Nephron (organoid): ENCODE measurements at regions not wholly inside any gene's neighbourhood (a gene's known extent, or its start where the extent isn't known, plus 50 kb on each side); places are given as distances from the start of the nearest gene placed in this dataset.

ENCODE experiments used
- H3K27ac Mint-ChIP-seq, 3 experiments: 2 replicates each; pipeline ENCODE4 v1.8.0; 2020; ENCODE audit warnings: mixed read lengths in 3 of 3, mild to moderate bottlenecking in 2 of 3, moderate library complexity in 1 of 3
- H3K27me3 Mint-ChIP-seq: 2 replicates; pipeline ENCODE4 v1.8.0; 2021; ENCODE audit warnings: low read depth, mild to moderate bottlenecking, moderate library complexity, mixed read lengths
- H3K36me3 Mint-ChIP-seq: 2 replicates; pipeline ENCODE4 v1.8.0; 2020; ENCODE audit warnings: low read depth, mixed read lengths
- H3K4me1 Mint-ChIP-seq: 2 replicates; pipeline ENCODE4 v1.8.0; 2020; ENCODE audit warnings: mixed read lengths
- H3K4me3 Mint-ChIP-seq, 3 experiments: 2 replicates each; pipeline ENCODE4 v1.8.0; 2020; ENCODE audit warnings: mild to moderate bottlenecking in 3 of 3, mixed read lengths in 3 of 3, moderate library complexity in 2 of 3
- H3K9me3 Mint-ChIP-seq: 2 replicates; pipeline ENCODE4 v1.8.0; 2020; ENCODE audit warnings: mixed read lengths
- TF ChIP-seq, protein P1 (sequence below), 3 experiments: fragments of 200-600 bp; sonication (generic); IDR thresholded peaks; one replicate each; pipeline ENCODE4 v1.5.0; 2021; ENCODE audit warnings: antibody characterized with exemption in 3 of 3; ENCODE audit not compliant: unreplicated experiment in 3 of 3

DNA sequence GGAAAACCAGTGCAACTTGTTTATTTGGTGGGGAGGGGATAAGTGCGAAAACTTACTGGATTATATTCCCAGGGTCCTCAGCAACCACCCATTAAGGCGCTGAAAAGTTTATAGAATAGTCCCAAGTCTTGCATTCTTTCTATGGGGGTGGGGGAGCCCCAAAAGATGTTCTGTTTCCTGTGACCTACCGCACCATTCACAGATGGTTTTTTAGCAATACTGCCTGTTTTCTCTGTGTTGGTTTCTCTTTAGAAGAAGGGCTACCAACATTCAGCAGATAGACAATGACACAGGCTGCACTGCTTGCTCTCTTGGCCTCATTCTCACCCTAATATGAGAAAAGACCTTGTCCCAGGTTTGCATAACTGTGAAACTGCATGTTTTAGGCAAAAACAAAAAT, 86.5 kb downstream of the FAM76B start:
- H3K36me3 Mint-ChIP-seq = no peaks in the 10 kb centered on the region
- peaks cover 32% of the 10 kb centered on the region for H3K4me1 Mint-ChIP-seq
- H3K27ac Mint-ChIP-seq = no peak overlapping the region
- TF ChIP-seq, protein P1, sequence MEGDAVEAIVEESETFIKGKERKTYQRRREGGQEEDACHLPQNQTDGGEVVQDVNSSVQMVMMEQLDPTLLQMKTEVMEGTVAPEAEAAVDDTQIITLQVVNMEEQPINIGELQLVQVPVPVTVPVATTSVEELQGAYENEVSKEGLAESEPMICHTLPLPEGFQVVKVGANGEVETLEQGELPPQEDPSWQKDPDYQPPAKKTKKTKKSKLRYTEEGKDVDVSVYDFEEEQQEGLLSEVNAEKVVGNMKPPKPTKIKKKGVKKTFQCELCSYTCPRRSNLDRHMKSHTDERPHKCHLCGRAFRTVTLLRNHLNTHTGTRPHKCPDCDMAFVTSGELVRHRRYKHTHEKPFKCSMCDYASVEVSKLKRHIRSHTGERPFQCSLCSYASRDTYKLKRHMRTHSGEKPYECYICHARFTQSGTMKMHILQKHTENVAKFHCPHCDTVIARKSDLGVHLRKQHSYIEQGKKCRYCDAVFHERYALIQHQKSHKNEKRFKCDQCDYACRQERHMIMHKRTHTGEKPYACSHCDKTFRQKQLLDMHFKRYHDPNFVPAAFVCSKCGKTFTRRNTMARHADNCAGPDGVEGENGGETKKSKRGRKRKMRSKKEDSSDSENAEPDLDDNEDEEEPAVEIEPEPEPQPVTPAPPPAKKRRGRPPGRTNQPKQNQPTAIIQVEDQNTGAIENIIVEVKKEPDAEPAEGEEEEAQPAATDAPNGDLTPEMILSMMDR (IDR thresholded peaks at IDR 0.05; ENCODE audit: unreplicated experiment in 3 of 3) = no peak
- H3K9me3 Mint-ChIP-seq = no peaks in the 10 kb centered on the region
- H3K27me3 Mint-ChIP-seq = no peaks in the 10 kb centered on the region
- no peak overlapping the region for H3K4me3 Mint-ChIP-seq

DNA sequence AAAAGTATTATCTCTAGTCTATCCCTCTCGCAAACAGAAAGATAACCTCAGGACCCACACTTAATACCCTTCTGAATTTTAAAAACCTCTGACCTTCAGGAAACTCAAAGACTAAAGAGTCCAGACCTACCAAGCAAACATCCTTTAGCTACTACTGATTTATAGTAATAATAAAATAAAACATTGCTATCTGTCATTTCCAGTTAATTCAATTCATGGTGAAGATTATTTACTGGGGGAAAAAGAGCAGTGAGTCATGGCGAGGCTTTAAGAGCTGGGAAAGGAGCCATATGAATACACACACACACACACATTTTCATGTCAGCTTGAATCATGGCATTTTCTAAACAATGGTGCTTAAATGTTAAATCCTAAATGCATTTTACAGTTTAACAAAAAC, 87.1 kb downstream of the FAM76B start:
- no peaks in the 10 kb centered on the region for H3K36me3 Mint-ChIP-seq
- H3K9me3 Mint-ChIP-seq = no peaks in the 10 kb centered on the region
- no peaks in the 10 kb centered on the region for H3K27me3 Mint-ChIP-seq

DNA sequence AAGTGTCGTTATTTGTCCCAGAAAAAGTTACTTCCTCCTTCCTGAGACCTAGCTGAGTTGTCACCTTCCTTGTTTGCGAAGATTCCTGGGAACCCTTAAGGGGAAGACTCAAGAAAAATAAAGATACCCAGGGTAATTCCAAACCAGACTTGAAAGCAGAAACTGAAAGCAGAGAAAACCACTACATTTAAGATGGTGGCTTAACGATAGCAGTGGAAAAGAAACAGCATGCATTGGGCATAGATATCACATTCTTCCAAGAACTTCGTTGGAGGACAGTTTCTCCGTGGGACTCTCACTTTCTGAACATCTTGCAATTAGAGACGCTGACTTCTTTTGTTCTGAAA, 89.1 kb downstream of the FAM76B start:
- Mint-ChIP-seq H3K27me3 (no peaks in the 10 kb centered on the region), H3K36me3 (no peaks in the 10 kb centered on the region), H3K27ac (peak overlapping the region; percentile 25 to 50 (median 46)), H3K9me3 (no peaks in the 10 kb centered on the region), H3K4me1 (peaks cover 36% of the 10 kb centered on the region), H3K4me3 (no peak overlapping the region)
- TF ChIP-seq, protein P1 (IDR thresholded peaks at IDR 0.05; ENCODE audit: unreplicated experiment in 3 of 3) = no peak

More for the DNA sequence above, 87.1 kb downstream of the FAM76B start:
- H3K4me3 Mint-ChIP-seq = no peak overlapping the region
- peaks cover 37% of the 10 kb centered on the region for H3K4me1 Mint-ChIP-seq
- H3K27ac Mint-ChIP-seq = no peak overlapping the region
- TF ChIP-seq, protein P1 (IDR thresholded peaks at IDR 0.05; ENCODE audit: unreplicated experiment in 3 of 3) = no peak

DNA sequence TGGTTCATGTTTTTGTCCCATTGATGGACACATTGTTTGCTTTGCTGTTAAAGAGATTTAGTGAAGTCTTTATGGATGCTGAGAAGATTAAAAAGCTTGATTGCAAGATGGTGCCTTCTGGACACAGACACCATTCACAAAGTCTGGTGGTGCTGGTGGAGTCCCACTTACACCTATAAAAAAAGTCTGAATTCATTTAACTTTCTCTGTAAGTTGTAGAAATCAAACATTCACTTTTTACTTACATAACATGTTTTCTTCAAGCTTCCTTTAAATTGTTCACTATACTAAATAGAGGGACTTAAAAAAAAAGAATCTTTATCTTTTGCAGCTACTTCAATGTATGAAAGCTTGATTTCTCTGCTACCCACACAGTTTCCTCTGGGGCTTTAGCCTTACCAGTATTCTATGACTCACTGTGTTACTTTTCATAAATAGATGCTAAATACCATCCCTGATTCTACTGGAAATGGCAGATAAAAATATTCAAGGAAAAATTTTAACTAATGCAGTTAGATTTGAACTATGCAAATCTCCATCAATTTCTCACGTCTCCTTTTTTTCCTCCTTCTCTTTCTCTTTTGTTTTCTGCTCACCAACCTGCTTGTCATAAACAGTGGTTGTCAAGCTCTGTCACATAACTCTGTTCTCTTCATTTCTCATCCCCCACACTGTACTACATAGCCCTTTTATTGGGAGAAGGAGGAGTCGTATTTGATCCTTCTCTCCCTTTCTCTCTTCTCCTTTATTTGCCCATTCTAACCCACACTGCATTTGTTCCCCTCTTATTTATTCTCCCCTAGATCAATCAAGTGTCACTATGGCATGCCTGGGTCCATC, 89.7 kb downstream of the FAM76B start:
- peak overlapping the region; percentile 25 to 80 (median 50) for H3K27ac Mint-ChIP-seq
- H3K27me3 Mint-ChIP-seq = no peaks in the 10 kb centered on the region
- no peaks in the 10 kb centered on the region for H3K9me3 Mint-ChIP-seq
- TF ChIP-seq, protein P1 (IDR thresholded peaks at IDR 0.05; ENCODE audit: unreplicated experiment in 3 of 3) = no peak
- H3K4me1 Mint-ChIP-seq = peaks cover 36% of the 10 kb centered on the region
- no peak overlapping the region for H3K4me3 Mint-ChIP-seq
- H3K36me3 Mint-ChIP-seq = no peaks in the 10 kb centered on the region

DNA sequence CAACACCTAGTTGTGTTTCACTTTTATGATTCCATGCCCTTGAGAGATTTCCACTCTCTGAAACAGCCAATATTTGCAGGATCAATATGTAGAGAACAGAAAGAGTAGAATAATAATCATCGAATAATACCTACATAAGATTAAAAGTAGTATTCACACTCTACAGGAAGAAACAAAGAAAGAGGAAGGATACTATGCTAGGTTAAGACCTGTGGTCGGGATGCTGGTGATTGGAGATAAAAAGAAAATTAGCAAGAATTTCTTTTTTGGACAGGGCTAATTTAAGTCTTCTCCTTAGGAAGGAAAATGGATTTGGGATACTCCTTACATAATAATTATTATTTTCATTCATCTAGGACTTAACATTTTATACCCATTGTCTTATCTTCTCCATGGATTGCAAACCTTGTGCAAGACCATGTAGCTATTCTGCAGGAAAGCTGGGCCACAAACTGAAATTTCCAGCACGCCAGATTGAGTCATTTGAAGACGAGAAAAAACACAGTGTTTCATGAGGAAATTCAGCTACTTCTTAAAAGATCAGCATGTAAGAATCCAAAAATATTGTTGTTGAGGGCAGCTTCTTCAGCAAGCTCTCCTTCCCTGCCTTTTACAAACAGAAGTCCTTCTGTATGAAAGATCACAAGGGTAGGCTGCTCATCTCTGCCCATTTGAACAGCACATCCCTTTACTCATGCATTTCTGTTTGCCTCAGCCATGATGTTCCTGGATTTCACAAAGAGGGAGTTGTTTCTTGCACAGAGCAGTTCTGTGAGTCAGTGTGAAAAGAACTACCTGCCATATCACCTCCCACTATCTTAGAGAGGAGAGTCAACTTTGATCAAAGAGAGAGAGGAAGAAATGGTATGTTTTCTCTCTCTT, 90.7 kb downstream of the FAM76B start:
- H3K4me1 Mint-ChIP-seq = peaks cover 36% of the 10 kb centered on the region
- H3K9me3 Mint-ChIP-seq = no peaks in the 10 kb centered on the region
- TF ChIP-seq, protein P1 (IDR thresholded peaks at IDR 0.05; ENCODE audit: unreplicated experiment in 3 of 3) = no peak
- peak overlapping the region; percentile 50 to 80 (median 63) for H3K27ac Mint-ChIP-seq
- no peaks in the 10 kb centered on the region for H3K27me3 Mint-ChIP-seq
- H3K4me3 Mint-ChIP-seq = no peak overlapping the region
- no peaks in the 10 kb centered on the region for H3K36me3 Mint-ChIP-seq
